Left renal cortex interstitium (tissue), 4 donors: ENCODE measurements at regions not wholly inside any gene's neighbourhood (a gene's known extent, or its start where the extent isn't known, plus 50 kb on each side); places are given as distances from the start of the nearest gene placed in this dataset.

Source experiments
- DNase-seq, 4 donors: peaks; one replicate each; pipeline ENCODE4 v3.0.0-alpha.2; 2013; ENCODE audit warnings: low read depth in 4 of 4, low spot score in 2 of 4, missing footprints in 1 of 4

DNA sequence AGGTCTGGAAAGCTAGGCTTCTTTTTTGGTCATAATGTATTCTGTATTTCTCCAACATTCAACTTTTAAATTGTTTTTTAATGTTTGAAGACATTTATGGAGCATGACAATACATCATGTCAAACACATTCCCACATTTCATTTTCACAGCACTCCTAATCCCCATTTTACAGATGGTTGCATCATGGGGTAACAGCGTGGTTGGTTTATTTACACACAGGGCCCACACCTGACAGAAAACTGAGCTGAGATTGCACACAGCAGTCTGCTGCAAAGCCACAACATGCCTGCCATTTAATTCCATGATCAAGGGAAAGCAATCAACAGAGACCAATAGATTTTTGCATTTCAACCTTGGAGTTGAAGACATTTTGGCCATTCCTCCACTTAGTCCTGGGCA, 335.7 kb upstream of the MGAT5 start:
- DNase-seq: no peak

DNA sequence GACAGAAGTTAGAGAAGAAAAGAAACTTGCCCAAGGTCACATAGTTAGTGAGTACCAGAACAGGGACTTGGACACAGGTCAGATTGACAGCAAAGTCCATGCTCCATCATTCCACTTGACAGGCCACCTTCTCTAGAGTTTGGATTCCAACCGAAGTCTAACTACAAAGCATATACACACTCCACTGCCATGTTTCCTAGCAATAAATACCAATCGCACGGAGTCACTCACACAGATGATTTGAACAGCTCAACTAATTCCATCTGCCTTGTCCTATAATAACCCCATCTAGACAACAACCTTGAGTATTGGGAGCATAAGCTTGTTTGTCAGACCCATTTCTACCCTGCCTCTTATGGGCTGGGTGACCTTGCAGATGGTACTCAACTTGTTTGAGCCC, 334.6 kb upstream of the MGAT5 start:
- no peak for DNase-seq

- DNase-seq: no peak
Measured at GRCh38 chr2:133927894-133928293, 326.0 kb upstream of the MGAT5 start.

GRCh38 chr2:133936096-133936495, 317.8 kb upstream of the MGAT5 start:
- no peak for DNase-seq

- DNase-seq: no peak
Measured at GRCh38 chr2:133936601-133937000, 317.3 kb upstream of the MGAT5 start.

DNA sequence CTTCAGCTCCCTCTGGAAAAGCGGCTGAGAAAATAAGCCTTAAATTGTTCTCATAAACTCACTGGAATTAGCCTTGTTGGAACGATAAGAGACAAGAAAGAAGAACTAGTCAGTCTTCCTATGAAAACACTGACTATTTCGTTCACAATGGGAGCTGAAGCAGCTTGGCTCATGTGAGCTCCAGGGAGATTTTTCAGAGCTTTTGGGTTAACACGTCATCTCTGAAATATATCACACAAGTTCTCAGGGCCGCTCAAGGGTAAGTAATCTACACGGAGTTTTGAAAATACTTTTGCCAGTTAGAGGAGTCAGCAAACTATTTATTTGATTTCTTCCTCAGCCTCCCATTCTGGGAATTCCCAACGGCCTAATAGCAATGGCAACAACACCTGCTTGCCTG, 316.2 kb upstream of the MGAT5 start:
- DNase-seq: no peak

- no peak for DNase-seq
Measured at GRCh38 chr2:133940134-133940533, 313.7 kb upstream of the MGAT5 start.

GRCh38 chr2:133941666-133942065, 312.2 kb upstream of the MGAT5 start:
- DNase-seq: no peak

DNA sequence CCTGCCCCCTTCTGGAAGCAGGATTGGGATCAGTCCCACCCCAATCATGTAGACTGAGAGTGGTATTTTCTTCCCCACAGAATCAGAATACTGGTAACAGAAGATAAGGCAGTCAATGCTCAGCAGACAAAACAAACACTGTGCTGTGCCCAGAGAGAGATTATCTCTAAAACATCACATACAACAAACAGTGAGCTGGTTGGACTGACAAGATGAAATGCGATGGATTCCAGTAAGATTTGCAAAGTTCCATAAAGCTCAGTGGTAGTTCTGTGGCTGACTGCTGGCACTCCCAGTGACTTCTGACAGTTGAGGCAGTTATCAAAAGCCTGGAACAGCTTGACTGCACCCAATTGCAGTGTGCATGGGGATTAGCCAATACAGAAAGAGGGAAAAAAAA, 311.5 kb upstream of the MGAT5 start:
- DNase-seq: no peak

GRCh38 chr2:133943108-133943507, 310.8 kb upstream of the MGAT5 start:
- no peak for DNase-seq

- DNase-seq: no peak
Measured at GRCh38 chr2:133945089-133945488, 308.8 kb upstream of the MGAT5 start.

DNA sequence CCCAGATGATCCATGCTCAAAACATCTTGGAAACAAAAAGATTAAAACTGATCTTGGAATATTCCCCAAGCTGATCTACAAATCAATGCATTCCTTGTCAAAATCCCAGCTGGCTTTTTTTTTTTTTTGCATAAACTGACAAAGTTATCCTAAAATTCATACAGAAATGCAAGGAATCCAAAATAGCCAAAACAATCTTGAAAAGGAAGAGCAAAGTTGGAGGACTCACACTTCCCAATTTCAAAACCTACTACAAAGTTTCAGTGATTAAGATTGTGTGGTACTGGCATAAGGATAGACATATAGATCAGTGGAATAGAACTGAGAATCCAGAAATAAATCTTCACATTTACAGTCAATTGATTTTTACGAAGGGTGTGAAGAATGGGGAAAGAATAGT, 306.8 kb upstream of the MGAT5 start:
- no peak for DNase-seq

GRCh38 chr2:133948610-133949290, 305.1 kb upstream of the MGAT5 start:
- DNase-seq: no peak

- no peak for DNase-seq
Measured at GRCh38 chr2:133949595-133949994, 304.3 kb upstream of the MGAT5 start.

DNA sequence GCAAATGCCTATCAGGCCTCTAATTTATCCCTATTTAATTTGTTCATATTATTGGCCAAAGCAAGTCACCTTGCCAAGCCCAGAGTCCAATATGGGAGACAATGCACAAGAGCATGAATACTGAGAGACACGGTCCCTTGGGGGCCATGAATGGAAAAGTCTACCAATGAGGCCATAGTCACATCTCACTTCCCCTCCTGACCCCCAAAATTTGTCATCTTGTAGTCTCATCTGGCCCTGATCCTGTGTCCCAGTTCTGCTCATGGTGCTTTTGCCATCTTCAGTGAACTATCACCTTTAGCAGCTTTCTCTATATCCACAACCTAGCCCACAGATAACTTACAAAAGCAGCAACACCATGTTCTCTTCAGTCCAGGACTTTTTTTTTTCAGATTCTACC, 302.7 kb upstream of the MGAT5 start:
- no peak for DNase-seq

DNA sequence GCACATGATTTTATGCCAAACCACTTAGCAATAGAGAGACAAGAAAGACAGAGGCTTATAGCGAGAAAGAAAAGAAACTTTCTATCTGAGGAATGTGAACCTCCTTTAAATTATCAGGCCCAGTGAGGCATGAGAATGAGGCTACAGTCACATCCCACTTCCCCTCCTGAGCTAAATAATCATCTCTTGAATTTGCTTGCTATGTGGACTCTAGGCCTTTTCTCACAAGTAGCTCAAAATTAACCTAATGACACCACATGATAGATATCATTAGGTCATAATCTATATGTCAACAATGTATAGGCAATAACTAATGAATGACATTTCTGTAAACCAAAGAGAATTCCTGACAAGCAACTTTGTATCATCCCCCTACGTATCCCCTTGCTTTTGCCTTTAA, 301.5 kb upstream of the MGAT5 start:
- DNase-seq: no peak

DNA sequence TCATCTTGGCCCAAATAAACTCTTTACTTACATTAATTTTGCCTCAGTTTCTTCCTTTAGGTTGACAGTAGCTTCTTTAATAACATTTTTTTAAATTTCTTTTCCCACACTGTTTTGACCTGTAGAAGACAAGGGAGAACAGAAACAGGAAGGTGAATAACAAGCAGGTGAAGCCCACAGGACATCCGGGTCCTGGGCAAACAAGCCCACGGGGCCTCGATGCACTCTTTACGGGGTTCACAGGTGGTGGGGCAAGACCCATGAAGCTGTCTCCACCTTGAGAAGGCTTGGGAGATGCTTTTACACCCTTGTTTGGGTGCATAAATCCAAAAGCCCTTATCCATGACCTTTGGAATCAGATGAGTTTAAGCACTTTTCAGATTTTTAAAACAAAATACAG, 301.0 kb upstream of the MGAT5 start:
- DNase-seq: no peak

DNA sequence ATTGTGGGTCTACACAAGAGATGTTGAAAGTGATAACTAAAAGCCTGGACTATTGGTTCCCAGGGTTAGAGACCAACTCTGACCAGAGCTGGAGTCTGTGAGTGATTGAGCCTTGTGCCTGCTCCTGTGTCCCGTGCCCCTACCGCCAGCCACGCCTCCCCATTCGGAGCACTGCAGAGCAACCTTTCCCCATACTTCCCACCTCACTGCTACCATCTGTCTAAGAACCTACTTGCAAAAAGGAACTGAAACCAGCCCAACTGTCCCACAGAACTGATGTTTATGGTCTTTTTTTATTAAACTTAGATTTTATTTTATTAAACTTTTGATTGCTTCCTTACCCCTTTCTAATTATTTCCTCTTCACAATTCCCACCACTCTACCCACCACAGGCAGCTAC, 300.3 kb upstream of the MGAT5 start:
- DNase-seq: no peak

DNA sequence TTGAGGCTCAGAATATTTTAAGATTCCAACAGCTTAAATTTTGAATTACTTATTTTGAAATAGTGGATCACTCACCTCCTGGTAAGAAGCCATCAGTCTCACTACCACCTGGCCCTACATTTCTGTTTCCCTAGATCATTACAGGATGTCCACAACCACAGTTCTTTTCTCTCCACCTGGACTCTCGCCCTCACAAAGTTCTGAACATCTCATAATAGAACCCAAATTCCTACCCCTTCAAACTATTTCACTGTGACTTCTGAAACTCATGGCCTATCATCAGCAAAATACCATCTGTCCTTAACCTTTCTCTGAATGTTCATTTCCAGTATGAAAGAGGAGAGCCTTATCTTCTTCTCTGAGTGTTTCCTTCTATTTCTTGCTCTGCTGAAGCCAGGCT, 299.2 kb upstream of the MGAT5 start:
- no peak for DNase-seq

DNA sequence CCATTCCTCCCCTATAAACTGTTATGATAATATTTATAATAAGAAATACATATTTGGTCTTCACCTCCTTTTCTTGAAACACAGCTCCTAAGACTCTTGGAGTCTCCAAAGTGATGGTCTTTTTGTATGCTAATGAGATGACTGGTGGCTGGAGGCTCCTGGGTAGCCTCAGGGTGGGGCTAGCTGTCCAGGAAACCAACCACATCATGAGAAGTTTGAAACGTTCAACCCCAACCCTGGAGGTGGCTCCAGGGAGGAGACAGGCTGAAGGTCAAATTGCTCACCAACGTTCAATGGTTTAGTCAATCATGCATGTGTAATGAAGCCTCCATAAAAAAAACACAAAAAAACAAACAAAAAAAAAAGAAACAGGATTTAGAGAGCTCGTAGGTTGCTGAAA, 298.7 kb upstream of the MGAT5 start:
- DNase-seq: no peak

- no peak for DNase-seq
Measured at GRCh38 chr2:133956434-133956935, 297.4 kb upstream of the MGAT5 start.

DNA sequence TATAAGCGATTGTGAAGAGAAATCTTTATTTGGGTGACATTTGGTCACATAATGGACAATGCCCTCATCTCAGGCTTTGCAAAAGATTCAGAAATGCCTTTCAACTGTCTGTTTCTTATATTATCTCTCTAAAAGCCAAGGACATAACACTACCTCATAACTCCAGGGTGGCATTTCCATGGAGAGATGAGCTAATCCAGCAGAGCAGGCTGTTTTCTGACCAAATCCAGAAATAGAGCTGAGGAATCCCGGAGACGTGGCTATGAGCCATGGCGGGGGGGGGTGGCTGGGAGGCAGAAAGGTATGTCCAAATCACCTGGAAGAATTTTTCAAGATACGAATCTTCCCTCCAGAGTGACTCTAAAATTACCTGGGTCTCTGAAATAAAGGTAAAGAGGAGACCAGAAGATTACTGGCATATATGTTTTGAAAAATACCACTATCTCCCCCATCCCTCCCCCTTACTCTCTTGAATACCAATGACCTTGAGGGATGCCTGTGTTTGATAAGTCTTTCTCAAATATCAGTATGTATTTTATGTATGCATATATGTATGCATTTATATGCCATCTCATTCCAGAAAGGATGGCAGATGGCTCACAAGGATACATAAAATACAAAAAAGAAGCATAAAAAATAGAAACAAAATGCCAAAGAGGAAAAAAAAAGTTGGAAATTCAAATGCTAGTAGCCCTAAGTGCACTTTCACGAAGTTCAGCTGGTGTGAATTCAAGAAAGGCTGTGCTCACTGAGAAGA, 296.0 kb upstream of the MGAT5 start:
- DNase-seq: no peak
